Endothelial cell of umbilical vein (primary cell): ENCODE measurements at regions not wholly inside any gene's neighbourhood (a gene's known extent, or its start where the extent isn't known, plus 50 kb on each side); places are given as distances from the start of the nearest gene placed in this dataset.

Experiments
- BruUV-seq: library from RNA; stranded (reverse); fragments of 400-500 nt; replicated peaks from 2 replicates; lab custom pipeline; 2021; lab: Mats Ljungman, UMichigan
- CTCF ChIA-PET: fragments of 300-600, 350-600 bp; sonication (Branson Sonifier 250); formaldehyde crosslinking; loops from one replicate; lab custom pipeline; 2021; ENCODE audit warnings: antibody characterized with exemption, inconsistent platforms; lab: Charles Lee
- POLR2A ChIA-PET: fragments of 300-600, 350-600 bp; sonication (Branson Sonifier 250); formaldehyde crosslinking; loops from one replicate; lab custom pipeline; 2021; ENCODE audit warnings: antibody characterized with exemption, inconsistent platforms; lab: Charles Lee
- DNase-seq: peaks from one replicate; pipeline ENCODE4 v3.0.0-alpha.2; 2011; ENCODE audit warnings: low read depth, low spot score
- FAIRE-seq: peaks from 2 replicates; lab custom pipeline; 2011; peaks lifted over from hg19 to GRCh38; lab: Jason Lieb, UNC
- H2AFZ ChIP-seq: 2 replicates; pipeline ENCODE4 v1.6.0; 2012; ENCODE audit warnings: low read depth, low read length, control low read depth, inconsistent platforms
- H3K27ac ChIP-seq: 2 replicates; pipeline ENCODE4 v1.5.1; 2011; ENCODE audit warnings: low read depth, mild to moderate bottlenecking, control low read depth, low read length, moderate library complexity; ENCODE audit not compliant: insufficient read depth
- H3K27me3 ChIP-seq, 2 experiments: 2 replicates each; pipeline versions ENCODE4 v1.6.0 to v1.6.1; 2011; ENCODE audit warnings: low read length in 2 of 2, mixed read lengths in 1 of 2; ENCODE audit not compliant: control insufficient read depth in 2 of 2, insufficient read depth in 2 of 2
- H3K36me3 ChIP-seq, 2 experiments: 2 replicates in 1 of 2; 3 replicates in 1 of 2; pipeline ENCODE4 v1.5.1; 2011; ENCODE audit warnings: low read length in 2 of 2, mild to moderate bottlenecking in 1 of 2, moderate library complexity in 1 of 2; ENCODE audit not compliant: control insufficient read depth in 2 of 2, insufficient read depth in 2 of 2; ENCODE audit errors: extremely low read depth in 1 of 2
- H3K4me1 ChIP-seq: 3 replicates; pipeline ENCODE4 v1.5.1; 2011; ENCODE audit warnings: mild to moderate bottlenecking, low read length; ENCODE audit not compliant: control insufficient read depth, insufficient read depth; ENCODE audit errors: extremely low read depth
- H3K4me2 ChIP-seq: 2 replicates; pipeline ENCODE4 v1.6.1; 2011; ENCODE audit warnings: low read length, control low read depth, mixed read lengths; ENCODE audit not compliant: insufficient read depth
- H3K4me3 ChIP-seq, 3 experiments: fragments of 200-600 bp in 1 of 3; sonication (generic), shearing (Covaris generic) in 1 of 3; replicated peaks in 1 of 3; 2 replicates each; pipeline ENCODE4 v1.5.1; 2011 to 2016; ENCODE audit warnings: control low read depth in 3 of 3, low read length in 3 of 3, mild to moderate bottlenecking in 2 of 3, inconsistent platforms in 1 of 3, low read depth in 1 of 3, moderate library complexity in 1 of 3; ENCODE audit not compliant: insufficient read depth in 1 of 3
- H3K79me2 ChIP-seq: 2 replicates; pipeline ENCODE4 v1.6.0; 2012; ENCODE audit warnings: low read length, inconsistent platforms; ENCODE audit not compliant: control insufficient read depth, insufficient read depth
- H3K9ac ChIP-seq: replicated peaks from 2 replicates; pipeline ENCODE3; 2011; ENCODE audit warnings: low read length, control low read depth; ENCODE audit not compliant: insufficient read depth; ENCODE audit errors: extremely low read depth
- H3K9me1 ChIP-seq: replicated peaks from 3 replicates; pipeline ENCODE4 v1.6.0; 2011; ENCODE audit warnings: mild to moderate bottlenecking, low read length; ENCODE audit not compliant: control insufficient read depth, insufficient read depth; ENCODE audit errors: extremely low read depth
- H3K9me3 ChIP-seq: replicated peaks from 2 replicates; pipeline ENCODE4 v1.5.1; 2012; ENCODE audit warnings: low read length, inconsistent platforms; ENCODE audit not compliant: control insufficient read depth, insufficient read depth
- H4K20me1 ChIP-seq: replicated peaks from 2 replicates; pipeline ENCODE3; 2011; ENCODE audit warnings: mild to moderate bottlenecking, low read length; ENCODE audit not compliant: control insufficient read depth, insufficient read depth; ENCODE audit errors: extremely low read depth
- EZH2 ChIP-seq: IDR thresholded peaks from 2 replicates; pipeline ENCODE4 v1.6.1; 2012; ENCODE audit warnings: borderline replicate concordance, low read depth, mild to moderate bottlenecking, moderate library complexity, low read length, inconsistent platforms; ENCODE audit not compliant: severe bottlenecking
- FOS ChIP-seq: IDR thresholded peaks from 2 replicates; pipeline ENCODE4 v1.6.1; 2011; ENCODE audit warnings: mild to moderate bottlenecking, low read length, moderate library complexity, borderline replicate concordance; ENCODE audit not compliant: insufficient read depth
- GATA2 ChIP-seq: IDR thresholded peaks from 2 replicates; pipeline ENCODE4 v1.7.0; 2011; ENCODE audit warnings: low read depth, mild to moderate bottlenecking, moderate library complexity, mixed read lengths, low read length; ENCODE audit not compliant: insufficient read length, insufficient read depth
- JUN ChIP-seq: IDR thresholded peaks from 2 replicates; pipeline ENCODE4 v1.6.1; 2011; ENCODE audit warnings: borderline replicate concordance, low read depth; ENCODE audit not compliant: insufficient read length, insufficient read depth
- MYC ChIP-seq: IDR thresholded peaks from one replicate; pipeline ENCODE4 v1.6.1; 2011; ENCODE audit warnings: mild to moderate bottlenecking, low read depth, low read length
- POLR2A ChIP-seq: IDR thresholded peaks from 2 replicates; pipeline ENCODE4 v1.6.1; 2012; ENCODE audit warnings: low read depth, mild to moderate bottlenecking, control low read depth, low read length
- POLR2AphosphoS5 ChIP-seq: IDR thresholded peaks from 2 replicates; pipeline ENCODE4 v1.6.1; 2012; ENCODE audit warnings: low read depth, mild to moderate bottlenecking, control low read depth, low read length, moderate library complexity; ENCODE audit not compliant: insufficient read depth
- dilution Hi-C: fragments of 300-500 bp; cut with MboI; formaldehyde crosslinking; loops from one replicate; pipeline ENCODE4 v1.15.0; 2019; ENCODE audit warnings: low sequenced_read_pairs; ENCODE audit not compliant: extremely low pct_ligation_motif_present
- intact Hi-C: fragments of 100-400 bp; cut with micrococcal nuclease; formaldehyde crosslinking; loops from one replicate; pipeline ENCODE4 v1.10.0; 2022
- TF ChIP-seq, protein P1 (sequence below): IDR thresholded peaks from 2 replicates; pipeline ENCODE4 v1.6.1; 2011; ENCODE audit not compliant: insufficient read depth, insufficient read length
- TF ChIP-seq, protein P2 (sequence below), 2 donors: IDR thresholded peaks; 1 replicate in 1 of 2; 2 replicates in 1 of 2; pipeline ENCODE4 v1.5.1; 2011; ENCODE audit warnings: low read length in 2 of 2, mild to moderate bottlenecking in 2 of 2, moderate library complexity in 2 of 2, control low read depth in 1 of 2, inconsistent platforms in 1 of 2, low read depth in 1 of 2; ENCODE audit not compliant: insufficient read depth in 1 of 2; ENCODE audit errors: extremely low read depth in 1 of 2

DNA sequence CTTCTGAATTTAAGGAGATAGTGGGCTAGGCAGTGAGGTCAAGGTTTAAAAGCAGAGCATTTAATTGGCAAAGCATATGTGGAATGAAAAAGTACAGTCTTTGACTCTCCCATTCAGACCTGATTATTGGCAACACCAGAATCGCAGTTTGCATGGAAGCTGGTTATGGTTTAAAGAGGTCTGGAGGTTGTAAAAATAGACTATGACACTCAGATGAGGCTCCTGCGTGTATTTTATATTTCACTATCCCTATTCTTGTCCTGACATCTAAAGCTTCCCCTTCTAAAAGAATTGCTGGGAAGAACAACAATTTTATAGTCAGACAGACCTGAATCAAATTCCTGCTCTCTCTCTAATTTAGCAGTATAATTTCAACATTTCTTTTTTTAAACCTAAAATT, 302.9 kb downstream of the PCDH7 start:
- Histone ChIP-seq H3K4me2 (no peak overlapping the region), H3K79me2 (no peaks in the 10 kb centered on the region), H3K4me1 (no peaks in the 10 kb centered on the region), H3K9me3 (no peaks in the 10 kb centered on the region), H3K27ac (no peak overlapping the region), H3K4me3 (no peak overlapping the region), H4K20me1 (no peaks in the 10 kb centered on the region), H2AFZ (no peak overlapping the region), H3K27me3 (no peaks in the 10 kb centered on the region), H3K9ac (no peak overlapping the region), H3K36me3 (no peaks in the 10 kb centered on the region), H3K9me1 (no peaks in the 10 kb centered on the region)
- FAIRE-seq = no peak
- ChIA-PET POLR2A (no interaction called here), CTCF (interaction anchor here (1.4 kb wide), 1 partner anchor 16 kb away, joined by 3 read pairs; no protein-coding TSS in a partner anchor)
- TF ChIP-seq, protein P1, sequence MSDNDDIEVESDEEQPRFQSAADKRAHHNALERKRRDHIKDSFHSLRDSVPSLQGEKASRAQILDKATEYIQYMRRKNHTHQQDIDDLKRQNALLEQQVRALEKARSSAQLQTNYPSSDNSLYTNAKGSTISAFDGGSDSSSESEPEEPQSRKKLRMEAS = no peak
- TF ChIP-seq GATA2 (no peak), EZH2 (no peak), POLR2AphosphoS5 (no peak), FOS (no peak), JUN (no peak), POLR2A (no peak), MYC (no peak)
- TF ChIP-seq, protein P2, sequence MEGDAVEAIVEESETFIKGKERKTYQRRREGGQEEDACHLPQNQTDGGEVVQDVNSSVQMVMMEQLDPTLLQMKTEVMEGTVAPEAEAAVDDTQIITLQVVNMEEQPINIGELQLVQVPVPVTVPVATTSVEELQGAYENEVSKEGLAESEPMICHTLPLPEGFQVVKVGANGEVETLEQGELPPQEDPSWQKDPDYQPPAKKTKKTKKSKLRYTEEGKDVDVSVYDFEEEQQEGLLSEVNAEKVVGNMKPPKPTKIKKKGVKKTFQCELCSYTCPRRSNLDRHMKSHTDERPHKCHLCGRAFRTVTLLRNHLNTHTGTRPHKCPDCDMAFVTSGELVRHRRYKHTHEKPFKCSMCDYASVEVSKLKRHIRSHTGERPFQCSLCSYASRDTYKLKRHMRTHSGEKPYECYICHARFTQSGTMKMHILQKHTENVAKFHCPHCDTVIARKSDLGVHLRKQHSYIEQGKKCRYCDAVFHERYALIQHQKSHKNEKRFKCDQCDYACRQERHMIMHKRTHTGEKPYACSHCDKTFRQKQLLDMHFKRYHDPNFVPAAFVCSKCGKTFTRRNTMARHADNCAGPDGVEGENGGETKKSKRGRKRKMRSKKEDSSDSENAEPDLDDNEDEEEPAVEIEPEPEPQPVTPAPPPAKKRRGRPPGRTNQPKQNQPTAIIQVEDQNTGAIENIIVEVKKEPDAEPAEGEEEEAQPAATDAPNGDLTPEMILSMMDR (IDR thresholded peaks at IDR 0.05; ENCODE audit: extremely low read depth in 1 of 2, insufficient read depth in 1 of 2, low read depth in 1 of 2, low read length in 2 of 2) = no peak
- intact Hi-C loops = no loop called here
- BruUV-seq = no TSS peak
- DNase-seq = no peak
- dilution Hi-C loops = no loop called here
